B cell (primary cell): ENCODE measurements at regions not wholly inside any gene's neighbourhood (a gene's known extent, or its start where the extent isn't known, plus 50 kb on each side); places are given as distances from the start of the nearest gene placed in this dataset.

Experiments
- ATAC-seq: fragments of 200-7000 bp; cut with Tn5 transposase; one replicate; pipeline ENCODE4 v1.10.0; 2021; ENCODE audit warnings: low read depth, mild to moderate bottlenecking, moderate number of reproducible peaks, moderate library complexity
- CTCF ChIA-PET: fragments of 350-600 bp; sonication (Branson Sonifier 250); formaldehyde crosslinking; loops from one replicate; lab custom pipeline; 2021; ENCODE audit warnings: antibody characterized with exemption, inconsistent platforms; lab: Charles Lee
- POLR2A ChIA-PET: fragments of 350-600 bp; sonication (Branson Sonifier 250); formaldehyde crosslinking; loops from one replicate; lab custom pipeline; 2021; ENCODE audit warnings: antibody characterized with exemption; lab: Charles Lee
- DNase-seq: peaks from one replicate; pipeline ENCODE4 v3.0.0; 2013
- H2AFZ ChIP-seq: 2 replicates; pipeline ENCODE4 v1.6.1; 2012; ENCODE audit warnings: mild to moderate bottlenecking, low read depth, low read length; ENCODE audit not compliant: insufficient read depth, poor library complexity, severe bottlenecking
- H3K27ac ChIP-seq, 2 donors: 1 replicate in 1 of 2; 2 replicates in 1 of 2; pipeline ENCODE4 v1.5.1; 2012 to 2013; ENCODE audit warnings: low read length in 2 of 2, mild to moderate bottlenecking in 2 of 2, moderate library complexity in 1 of 2
- H3K27me3 ChIP-seq, 4 experiments: fragments of 200-600 bp in 1 of 4; sonication (generic) in 1 of 4; replicated peaks in 1 of 4; 1 replicate in 2 of 4; 2 replicates in 2 of 4; pipeline versions ENCODE4 v1.6.1 to v1.7.0; 2013 to 2016; ENCODE audit warnings: low read length in 3 of 4, mild to moderate bottlenecking in 2 of 4, mixed read lengths in 1 of 4, moderate library complexity in 1 of 4; ENCODE audit not compliant: insufficient read depth in 4 of 4, control insufficient read depth in 3 of 4; ENCODE audit errors: control extremely low read depth in 1 of 4
- H3K36me3 ChIP-seq, 2 experiments: replicated peaks in 1 of 2; 1 replicate in 1 of 2; 2 replicates in 1 of 2; pipeline versions ENCODE4 v1.6.1 to v1.7.1; 2013; ENCODE audit warnings: low read length in 1 of 2; ENCODE audit not compliant: insufficient read depth in 2 of 2, control insufficient read depth in 1 of 2; ENCODE audit errors: control extremely low read depth in 1 of 2, extremely low read depth in 1 of 2
- H3K4me1 ChIP-seq, 2 donors: fragments of 200-600 bp in 1 of 2; sonication (generic) in 1 of 2; 1 replicate in 1 of 2; 2 replicates in 1 of 2; pipeline versions ENCODE4 v1.5.1 to v1.6.1; 2013 to 2017; ENCODE audit warnings: low read length in 2 of 2; ENCODE audit not compliant: control insufficient read depth in 2 of 2, insufficient read depth in 2 of 2
- H3K4me2 ChIP-seq: replicated peaks from 2 replicates; pipeline ENCODE3; 2012; ENCODE audit warnings: mild to moderate bottlenecking, low read depth, low read length; ENCODE audit not compliant: poor library complexity, severe bottlenecking
- H3K4me3 ChIP-seq, 5 experiments: fragments of 200-600 bp in 1 of 5; sonication (generic) in 1 of 5; 1 replicate in 3 of 5; 2 replicates in 2 of 5; pipeline versions ENCODE4 v1.5.1 to v1.7.0; 2011 to 2016; ENCODE audit warnings: low read length in 4 of 5, mild to moderate bottlenecking in 4 of 5, low read depth in 2 of 5, control low read depth in 1 of 5, moderate library complexity in 1 of 5; ENCODE audit not compliant: insufficient read depth in 1 of 5; ENCODE audit errors: control extremely low read depth in 1 of 5, extremely low read depth in 1 of 5
- H3K79me2 ChIP-seq: fragments of 200-600 bp; sonication (generic); one replicate; pipeline ENCODE4 v1.6.0; 2016; ENCODE audit warnings: low read length; ENCODE audit not compliant: control insufficient read depth, insufficient read depth
- H3K9ac ChIP-seq: fragments of 200-600 bp; sonication (generic); 2 replicates; pipeline ENCODE4 v1.6.1; 2017; ENCODE audit warnings: mild to moderate bottlenecking, low read length, moderate library complexity
- H3K9me3 ChIP-seq, 3 donors: one replicate each; pipeline versions ENCODE4 v1.6.1 to v1.7.1; 2013; ENCODE audit warnings: low read length in 2 of 3; ENCODE audit not compliant: control insufficient read depth in 2 of 3, insufficient read depth in 1 of 3; ENCODE audit errors: control extremely low read depth in 1 of 3
- H4K20me1 ChIP-seq: 2 replicates; pipeline ENCODE4 v1.6.0; 2012; ENCODE audit warnings: mild to moderate bottlenecking, low read length; ENCODE audit not compliant: insufficient read depth, control insufficient read depth, poor library complexity, severe bottlenecking
- H3K27ac Mint-ChIP-seq: one replicate; pipeline ENCODE4 v1.8.0; 2021; ENCODE audit warnings: mixed read lengths
- H3K27me3 Mint-ChIP-seq: one replicate; pipeline ENCODE4 v1.8.0; 2021; ENCODE audit warnings: mixed read lengths
- H3K4me1 Mint-ChIP-seq: one replicate; pipeline ENCODE4 v1.8.0; 2021; ENCODE audit warnings: mixed read lengths
- H3K4me3 Mint-ChIP-seq: one replicate; pipeline ENCODE4 v1.8.0; 2021; ENCODE audit warnings: mixed read lengths
- H3K9me3 Mint-ChIP-seq: one replicate; pipeline ENCODE4 v1.8.0; 2022; ENCODE audit warnings: mixed read lengths; ENCODE audit not compliant: insufficient read depth
- CTCF ChIP-seq: fragments of 200-600 bp; IDR thresholded peaks from one replicate; pipeline ENCODE4 v1.8.0; 2022; ENCODE audit warnings: antibody characterized with exemption, mild to moderate bottlenecking
- EZH2 ChIP-seq: IDR thresholded peaks from 2 replicates; pipeline ENCODE4 v1.6.1; 2012; ENCODE audit warnings: borderline replicate concordance, low read depth, mild to moderate bottlenecking, moderate library complexity, low read length; ENCODE audit not compliant: insufficient read depth, poor library complexity, severe bottlenecking
- WGBS: methylation state at CpG from one replicate; pipeline ENCODE4 v1.1.5; 2013; ENCODE audit warnings: missing lambda C conversion rate; ENCODE audit not compliant: insufficient coverage; 5-methylcytosine and 5-hydroxymethylcytosine counted together
- intact Hi-C: fragments of 100-400 bp; cut with micrococcal nuclease; formaldehyde crosslinking; loops from one replicate; pipeline ENCODE4 v1.10.0; 2022

- intact Hi-C loops, result no loop called here
- TF ChIP-seq EZH2 (no peak), CTCF (no peak)
Measured at GRCh38 chr20:60256811-60257210, 298.6 kb downstream of the CDH26 start.

GRCh38 chr20:60257671-60258070, 299.4 kb downstream of the CDH26 start:
- Histone ChIP-seq H4K20me1 (no peaks in the 10 kb centered on the region), H3K4me1 (no peaks in the 10 kb centered on the region), H2AFZ (no peak overlapping the region), H3K27ac (no peak overlapping the region), H3K4me3 (no peak overlapping the region), H3K9ac (no peak overlapping the region), H3K79me2 (no peaks in the 10 kb centered on the region), H3K27me3 (no peaks in the 10 kb centered on the region), H3K9me3 (no peaks in the 10 kb centered on the region), H3K36me3 (no peaks in the 10 kb centered on the region), H3K4me2 (no peak overlapping the region)
- TF ChIP-seq CTCF, result no peak
- no peak for TF ChIP-seq EZH2
- no peak for ATAC-seq
- no peaks in the 10 kb centered on the region for H3K27me3 Mint-ChIP-seq
- H3K4me1 Mint-ChIP-seq, result no peaks in the 10 kb centered on the region
- intact Hi-C loops, result no loop called here
- no peak overlapping the region for H3K27ac Mint-ChIP-seq
- POLR2A ChIA-PET, result no interaction called here
- WGBS, result 69% methylated on average over 2 of the region's 3 CpGs
- H3K4me3 Mint-ChIP-seq, result no peak overlapping the region
- no peak for DNase-seq
- H3K9me3 Mint-ChIP-seq, result no peaks in the 10 kb centered on the region
- CTCF ChIA-PET, result no interaction called here

More at GRCh38 chr20:60256811-60257210, 298.6 kb downstream of the CDH26 start:
- Mint-ChIP-seq H3K27me3 (no peaks in the 10 kb centered on the region), H3K27ac (no peak overlapping the region), H3K4me1 (no peaks in the 10 kb centered on the region), H3K4me3 (no peak overlapping the region), H3K9me3 (no peaks in the 10 kb centered on the region)
- no peak for DNase-seq
- Histone ChIP-seq H3K27me3 (no peaks in the 10 kb centered on the region), H3K27ac (no peak overlapping the region), H3K9ac (no peak overlapping the region), H3K4me2 (no peak overlapping the region), H2AFZ (no peak overlapping the region), H3K9me3 (no peaks in the 10 kb centered on the region), H3K79me2 (no peaks in the 10 kb centered on the region), H3K4me3 (no peak overlapping the region), H4K20me1 (no peaks in the 10 kb centered on the region), H3K36me3 (no peaks in the 10 kb centered on the region), H3K4me1 (no peaks in the 10 kb centered on the region)
- CTCF ChIA-PET, result no interaction called here
- WGBS, result 85% methylated on average over 6 of the region's 6 CpGs
- no peak for ATAC-seq
- POLR2A ChIA-PET, result no interaction called here
